ENCODE measurements at regions not wholly inside any gene's neighbourhood (a gene's known extent, or its start where the extent isn't known, plus 50 kb on each side); places are given as distances from the start of the nearest gene placed in this dataset.

DNA sequence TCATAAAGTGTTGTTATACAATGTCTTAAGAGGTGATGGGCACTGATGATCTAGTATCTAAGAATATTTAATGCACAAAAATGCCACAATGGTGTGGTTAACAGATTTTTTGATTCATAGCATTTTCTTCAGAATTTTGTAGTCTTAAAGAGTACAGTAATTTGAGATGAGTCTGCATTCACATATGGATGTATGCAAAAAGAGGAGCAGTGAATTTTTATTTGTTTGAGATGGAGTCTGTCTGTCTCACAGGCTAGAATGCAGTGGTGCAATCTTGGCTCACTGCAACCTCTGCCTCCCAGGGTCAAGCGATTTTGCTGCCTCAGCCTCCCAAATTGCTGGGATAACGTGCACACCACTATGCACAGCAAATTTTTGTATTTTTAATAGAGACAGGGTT, 110.5 kb downstream of the ZPLD1 start:
- no peak overlapping the region for H4K91ac ChIP-seq (ENCODE audit: low read depth, low read length, poor library complexity)
- H3K36me3 ChIP-seq (replicated peaks in 1 of 2; ENCODE audit: control insufficient read depth in 2 of 2, insufficient read depth in 2 of 2, low read length in 2 of 2): no peaks in the 10 kb centered on the region
- H2BK120ac ChIP-seq (ENCODE audit: low read depth, low read length): no peak overlapping the region

DNA sequence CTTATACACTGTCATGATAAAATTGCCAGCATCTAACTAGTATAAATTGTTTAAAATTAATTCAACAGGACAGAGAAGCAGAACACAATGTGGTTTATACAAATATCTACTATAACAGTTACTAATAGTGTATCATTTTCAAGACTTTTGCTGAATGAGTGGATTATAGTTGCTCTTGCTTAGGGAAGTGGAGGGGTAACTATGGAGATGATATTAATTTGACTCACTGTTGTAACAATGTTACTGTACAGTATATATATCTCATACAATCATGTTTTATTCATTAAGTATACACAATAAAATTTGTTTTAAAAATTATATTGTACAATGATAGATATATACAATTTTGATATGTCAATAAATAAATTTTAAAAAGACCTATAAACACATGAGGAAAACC, 119.1 kb downstream of the ZPLD1 start:
- Histone ChIP-seq H4K91ac (ENCODE audit: low read depth, low read length, poor library complexity) (no peak overlapping the region), H2AK5ac (ENCODE audit: low read depth, low read length) (no peak overlapping the region), H3K9ac (ENCODE audit: low read depth, low read length, poor library complexity) (no peak overlapping the region), H4K8ac (ENCODE audit: low read depth, low read length) (no peak overlapping the region), H3K14ac (ENCODE audit: low read length) (no peak overlapping the region), H2BK12ac (ENCODE audit: low read length) (no peak overlapping the region), H3K23ac (ENCODE audit: low read depth, low read length, poor library complexity) (no peak overlapping the region), H3K4me3 (ENCODE audit: low read length in 2 of 2) (no peak overlapping the region), H3K4me2 (ENCODE audit: insufficient read depth, low read length, poor library complexity, severe bottlenecking) (no peak overlapping the region), H3K18ac (ENCODE audit: low read length) (no peak overlapping the region), H3K9me3 (replicated peaks in 1 of 2; ENCODE audit: control insufficient read depth in 2 of 2, insufficient read depth in 1 of 2, low read depth in 1 of 2, low read length in 2 of 2) (no peaks in the 10 kb centered on the region), H3K36me3 (replicated peaks in 1 of 2; ENCODE audit: control insufficient read depth in 2 of 2, insufficient read depth in 2 of 2, low read length in 2 of 2) (no peaks in the 10 kb centered on the region), H3K4ac (ENCODE audit: low read length) (no peak overlapping the region), H2BK5ac (ENCODE audit: low read length) (no peak overlapping the region), H2AFZ (ENCODE audit: low read length) (no peak overlapping the region), H3K4me1 (ENCODE audit: control insufficient read depth in 2 of 2, insufficient read depth in 1 of 2, low read depth in 1 of 2, low read length in 2 of 2) (no peaks in the 10 kb centered on the region), H3K27me3 (ENCODE audit: control insufficient read depth in 3 of 3, insufficient read depth in 3 of 3, low read depth in 1 of 3, low read length in 3 of 3) (no peaks in the 10 kb centered on the region), H3K27ac (replicated peaks; ENCODE audit: low read length) (no peak overlapping the region), H2BK15ac (ENCODE audit: low read length) (no peak overlapping the region), H2BK120ac (ENCODE audit: low read depth, low read length) (no peak overlapping the region), H3K79me1 (ENCODE audit: low read depth, low read length) (no peaks in the 10 kb centered on the region)
- DNase-seq (ENCODE audit: low spot score): no peak

More for the DNA sequence above, 110.5 kb downstream of the ZPLD1 start:
- no peak overlapping the region for H2BK15ac ChIP-seq (ENCODE audit: low read length)
- H3K4me3 ChIP-seq (ENCODE audit: low read length in 2 of 2): no peak overlapping the region
- no peak for DNase-seq (ENCODE audit: low spot score)
- H3K23ac ChIP-seq (ENCODE audit: low read depth, low read length, poor library complexity): no peak overlapping the region
- H3K9ac ChIP-seq (ENCODE audit: low read depth, low read length, poor library complexity): no peak overlapping the region
- H3K79me1 ChIP-seq (ENCODE audit: low read depth, low read length): no peaks in the 10 kb centered on the region
- H3K27ac ChIP-seq (replicated peaks; ENCODE audit: low read length): no peak overlapping the region
- H3K4ac ChIP-seq (ENCODE audit: low read length): no peak overlapping the region
- H3K27me3 ChIP-seq (ENCODE audit: control insufficient read depth in 3 of 3, insufficient read depth in 3 of 3, low read depth in 1 of 3, low read length in 3 of 3): no peaks in the 10 kb centered on the region
- no peak overlapping the region for H2AFZ ChIP-seq (ENCODE audit: low read length)
- WGBS, 2 donors (ENCODE audit: extremely low coverage in 2 of 2, insufficient read length in 2 of 2, insufficient replicate concordance in 1 of 2): no CpG with 5 or more reads among the region's 2 CpGs
- H3K4me1 ChIP-seq (ENCODE audit: control insufficient read depth in 2 of 2, insufficient read depth in 1 of 2, low read depth in 1 of 2, low read length in 2 of 2): no peaks in the 10 kb centered on the region
- H2BK12ac ChIP-seq (ENCODE audit: low read length): no peak overlapping the region
- H3K4me2 ChIP-seq (ENCODE audit: insufficient read depth, low read length, poor library complexity, severe bottlenecking): no peak overlapping the region
- no peaks in the 10 kb centered on the region for H3K9me3 ChIP-seq (replicated peaks in 1 of 2; ENCODE audit: control insufficient read depth in 2 of 2, insufficient read depth in 1 of 2, low read depth in 1 of 2, low read length in 2 of 2)
- no peak overlapping the region for H2AK5ac ChIP-seq (ENCODE audit: low read depth, low read length)
- H3K18ac ChIP-seq (ENCODE audit: low read length): no peak overlapping the region
- no peak overlapping the region for H3K14ac ChIP-seq (ENCODE audit: low read length)
- H2BK5ac ChIP-seq (ENCODE audit: low read length): no peak overlapping the region
- no peak overlapping the region for H4K8ac ChIP-seq (ENCODE audit: low read depth, low read length)

DNA sequence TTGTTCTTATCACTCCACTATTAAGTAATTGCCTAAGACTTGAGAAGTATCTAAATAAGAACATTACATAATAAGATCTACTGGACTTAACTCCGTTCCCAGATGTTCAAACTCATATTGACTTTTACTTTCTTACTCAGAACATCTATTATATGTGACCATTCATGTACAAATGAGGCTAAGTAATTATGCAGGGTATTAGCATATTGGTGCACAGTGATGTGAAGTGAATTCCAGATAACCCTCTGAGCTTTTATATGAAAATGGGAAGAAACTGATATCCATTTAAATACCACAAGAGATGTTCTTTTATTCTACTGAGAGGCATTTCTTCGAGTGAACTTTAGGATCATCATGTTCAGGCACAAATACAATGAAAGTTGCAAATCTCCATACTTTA, 135.7 kb downstream of the ZPLD1 start:
- Histone ChIP-seq H2AFZ (ENCODE audit: low read length) (no peak overlapping the region), H3K4me2 (ENCODE audit: insufficient read depth, low read length, poor library complexity, severe bottlenecking) (no peak overlapping the region), H2AK5ac (ENCODE audit: low read depth, low read length) (no peak overlapping the region), H3K14ac (ENCODE audit: low read length) (no peak overlapping the region), H2BK120ac (ENCODE audit: low read depth, low read length) (no peak overlapping the region), H3K18ac (ENCODE audit: low read length) (no peak overlapping the region), H3K4ac (ENCODE audit: low read length) (no peak overlapping the region), H3K23ac (ENCODE audit: low read depth, low read length, poor library complexity) (no peak overlapping the region), H2BK12ac (ENCODE audit: low read length) (no peak overlapping the region), H3K9me3 (replicated peaks in 1 of 2; ENCODE audit: control insufficient read depth in 2 of 2, insufficient read depth in 1 of 2, low read depth in 1 of 2, low read length in 2 of 2) (no peaks in the 10 kb centered on the region), H4K91ac (ENCODE audit: low read depth, low read length, poor library complexity) (no peak overlapping the region), H4K8ac (ENCODE audit: low read depth, low read length) (no peak overlapping the region), H3K79me1 (ENCODE audit: low read depth, low read length) (no peaks in the 10 kb centered on the region), H2BK15ac (ENCODE audit: low read length) (no peak overlapping the region), H3K4me3 (ENCODE audit: low read length in 2 of 2) (no peak overlapping the region), H3K4me1 (ENCODE audit: control insufficient read depth in 2 of 2, insufficient read depth in 1 of 2, low read depth in 1 of 2, low read length in 2 of 2) (no peaks in the 10 kb centered on the region), H2BK5ac (ENCODE audit: low read length) (no peak overlapping the region), H3K27ac (replicated peaks; ENCODE audit: low read length) (no peak overlapping the region), H3K36me3 (replicated peaks in 1 of 2; ENCODE audit: control insufficient read depth in 2 of 2, insufficient read depth in 2 of 2, low read length in 2 of 2) (no peaks in the 10 kb centered on the region), H3K27me3 (ENCODE audit: control insufficient read depth in 3 of 3, insufficient read depth in 3 of 3, low read depth in 1 of 3, low read length in 3 of 3) (no peaks in the 10 kb centered on the region), H3K9ac (ENCODE audit: low read depth, low read length, poor library complexity) (no peak overlapping the region)
- DNase-seq (ENCODE audit: low spot score): no peak
- WGBS, 2 donors (ENCODE audit: extremely low coverage in 2 of 2, insufficient read length in 2 of 2, insufficient replicate concordance in 1 of 2): no CpG with 5 or more reads among the region's 2 CpGs

DNA sequence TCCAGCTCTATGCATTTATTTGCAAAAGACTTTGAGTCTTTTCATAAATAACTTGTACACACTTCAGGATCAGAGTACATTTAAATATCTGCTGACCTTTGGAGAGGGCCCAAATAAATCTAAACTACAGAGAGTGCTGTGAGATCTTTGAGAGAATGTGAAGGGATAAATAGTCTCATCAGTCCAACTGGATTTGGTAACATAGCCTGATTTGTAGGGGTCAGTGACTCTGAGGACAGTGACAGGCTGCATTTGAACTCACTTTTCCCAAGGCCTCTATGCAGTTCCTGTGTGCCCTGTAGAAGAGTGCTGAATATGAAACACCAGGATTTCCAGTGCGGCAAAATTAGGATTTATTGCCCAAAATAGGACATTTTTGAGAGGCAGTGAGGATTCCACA, 136.2 kb downstream of the ZPLD1 start:
- Histone ChIP-seq H3K27ac (replicated peaks; ENCODE audit: low read length) (no peak overlapping the region), H3K36me3 (replicated peaks in 1 of 2; ENCODE audit: control insufficient read depth in 2 of 2, insufficient read depth in 2 of 2, low read length in 2 of 2) (no peaks in the 10 kb centered on the region), H2BK120ac (ENCODE audit: low read depth, low read length) (no peak overlapping the region), H4K8ac (ENCODE audit: low read depth, low read length) (no peak overlapping the region), H2AFZ (ENCODE audit: low read length) (no peak overlapping the region), H3K18ac (ENCODE audit: low read length) (no peak overlapping the region), H3K79me1 (ENCODE audit: low read depth, low read length) (no peaks in the 10 kb centered on the region), H3K9me3 (replicated peaks in 1 of 2; ENCODE audit: control insufficient read depth in 2 of 2, insufficient read depth in 1 of 2, low read depth in 1 of 2, low read length in 2 of 2) (no peaks in the 10 kb centered on the region), H3K4me1 (ENCODE audit: control insufficient read depth in 2 of 2, insufficient read depth in 1 of 2, low read depth in 1 of 2, low read length in 2 of 2) (no peaks in the 10 kb centered on the region), H2BK15ac (ENCODE audit: low read length) (no peak overlapping the region), H4K91ac (ENCODE audit: low read depth, low read length, poor library complexity) (no peak overlapping the region), H3K14ac (ENCODE audit: low read length) (no peak overlapping the region), H2BK12ac (ENCODE audit: low read length) (no peak overlapping the region), H3K23ac (ENCODE audit: low read depth, low read length, poor library complexity) (no peak overlapping the region), H3K4me3 (ENCODE audit: low read length in 2 of 2) (no peak overlapping the region), H2AK5ac (ENCODE audit: low read depth, low read length) (no peak overlapping the region), H3K4me2 (ENCODE audit: insufficient read depth, low read length, poor library complexity, severe bottlenecking) (no peak overlapping the region), H3K9ac (ENCODE audit: low read depth, low read length, poor library complexity) (no peak overlapping the region), H2BK5ac (ENCODE audit: low read length) (no peak overlapping the region), H3K27me3 (ENCODE audit: control insufficient read depth in 3 of 3, insufficient read depth in 3 of 3, low read depth in 1 of 3, low read length in 3 of 3) (no peaks in the 10 kb centered on the region), H3K4ac (ENCODE audit: low read length) (no peak overlapping the region)
- WGBS, 2 donors (ENCODE audit: extremely low coverage in 2 of 2, insufficient read length in 2 of 2, insufficient replicate concordance in 1 of 2): no CpG with 5 or more reads among the region's 1 CpG
- no peak for DNase-seq (ENCODE audit: low spot score)
